ENCODE measurements at regions not wholly inside any gene's neighbourhood (a gene's known extent, or its start where the extent isn't known, plus 50 kb on each side); places are given as distances from the start of the nearest gene placed in this dataset.

- no peaks in the 10 kb centered on the region for H3K9me2 ChIP-seq (replicated peaks; ENCODE audit: insufficient read depth)
- H3K79me2 ChIP-seq: no peaks in the 10 kb centered on the region
- H2AFZ ChIP-seq: no peak overlapping the region
- no peak overlapping the region for H3K4me3 ChIP-seq
- H3K36me3 ChIP-seq (replicated peaks; ENCODE audit: insufficient read depth, low read depth): no peaks in the 10 kb centered on the region
- no peak overlapping the region for H3K27ac ChIP-seq
- no peaks in the 10 kb centered on the region for H3K4me1 ChIP-seq (ENCODE audit: insufficient read depth)
- H3K9me3 ChIP-seq (ENCODE audit: low read depth): no peaks in the 10 kb centered on the region
- no peaks in the 10 kb centered on the region for H4K20me1 ChIP-seq (ENCODE audit: insufficient read depth, poor library complexity, severe bottlenecking)
- H3K27me3 ChIP-seq: no peaks in the 10 kb centered on the region
- over 99% methylated on average over 6 of the region's 6 CpGs for WGBS (ENCODE audit: low lambda C conversion rate, missing lambda C conversion rate)
- H3K4me2 ChIP-seq: no peak overlapping the region
- no peak for TF ChIP-seq EZH2 (IDR thresholded peaks at IDR 0.05; ENCODE audit: borderline replicate concordance)
- no peak for TF ChIP-seq CTCF (IDR thresholded peaks at IDR 0.05; ENCODE audit: poor library complexity)
- no peak for TF ChIP-seq EZH2phosphoT487 (IDR thresholded peaks at IDR 0.05; ENCODE audit: low read depth, severe bottlenecking, unreplicated experiment)
- no peak for DNase-seq (ENCODE audit: low spot score)
These were observed 408.5 kb downstream of the SHANK2 start for GRCh38 chr11:70843906-70844305.

GRCh38 chr11:70844387-70844786 is 408.0 kb downstream of the SHANK2 start:
- Histone ChIP-seq H3K79me2 (no peaks in the 10 kb centered on the region), H3K36me3 (replicated peaks; ENCODE audit: insufficient read depth, low read depth) (no peaks in the 10 kb centered on the region), H3K27me3 (no peaks in the 10 kb centered on the region), H4K20me1 (ENCODE audit: insufficient read depth, poor library complexity, severe bottlenecking) (no peaks in the 10 kb centered on the region), H3K27ac (no peak overlapping the region), H3K4me3 (no peak overlapping the region), H3K4me2 (no peak overlapping the region), H3K4me1 (ENCODE audit: insufficient read depth) (no peaks in the 10 kb centered on the region), H3K9me2 (replicated peaks; ENCODE audit: insufficient read depth) (no peaks in the 10 kb centered on the region), H3K9me3 (ENCODE audit: low read depth) (no peaks in the 10 kb centered on the region), H2AFZ (no peak overlapping the region)
- no peak for DNase-seq (ENCODE audit: low spot score)
- TF ChIP-seq EZH2phosphoT487 (IDR thresholded peaks at IDR 0.05; ENCODE audit: low read depth, severe bottlenecking, unreplicated experiment) (no peak), EZH2 (IDR thresholded peaks at IDR 0.05; ENCODE audit: borderline replicate concordance) (no peak), CTCF (IDR thresholded peaks at IDR 0.05; ENCODE audit: poor library complexity) (no peak)
- 84% methylated on average over 14 of the region's 14 CpGs for WGBS (ENCODE audit: low lambda C conversion rate, missing lambda C conversion rate)

- H3K4me2 ChIP-seq: no peak overlapping the region
- no peak for DNase-seq (ENCODE audit: low spot score)
- no peaks in the 10 kb centered on the region for H3K79me2 ChIP-seq
- H3K27me3 ChIP-seq: no peaks in the 10 kb centered on the region
- H3K4me3 ChIP-seq: no peak overlapping the region
- TF ChIP-seq EZH2 (IDR thresholded peaks at IDR 0.05; ENCODE audit: borderline replicate concordance) (no peak), CTCF (IDR thresholded peaks at IDR 0.05; ENCODE audit: poor library complexity) (no peak), EZH2phosphoT487 (IDR thresholded peaks at IDR 0.05; ENCODE audit: low read depth, severe bottlenecking, unreplicated experiment) (no peak)
- WGBS (ENCODE audit: low lambda C conversion rate, missing lambda C conversion rate): 84% methylated on average over 16 of the region's 16 CpGs
- no peaks in the 10 kb centered on the region for H3K9me2 ChIP-seq (replicated peaks; ENCODE audit: insufficient read depth)
- no peaks in the 10 kb centered on the region for H3K36me3 ChIP-seq (replicated peaks; ENCODE audit: insufficient read depth, low read depth)
- no peak overlapping the region for H3K27ac ChIP-seq
- H3K4me1 ChIP-seq (ENCODE audit: insufficient read depth): no peaks in the 10 kb centered on the region
- H3K9me3 ChIP-seq (ENCODE audit: low read depth): no peaks in the 10 kb centered on the region
- H4K20me1 ChIP-seq (ENCODE audit: insufficient read depth, poor library complexity, severe bottlenecking): no peaks in the 10 kb centered on the region
- no peak overlapping the region for H2AFZ ChIP-seq
These were observed 406.8 kb downstream of the SHANK2 start for GRCh38 chr11:70845591-70846041.
